Mammary epithelial cell (primary cell): ENCODE measurements at regions not wholly inside any gene's neighbourhood (a gene's known extent, or its start where the extent isn't known, plus 50 kb on each side); places are given as distances from the start of the nearest gene placed in this dataset.

Source experiments
- EZH2 ChIP-seq: IDR thresholded peaks from 2 replicates; pipeline ENCODE4 v1.6.1; 2012; ENCODE audit warnings: low read length, inconsistent platforms, borderline replicate concordance
- TF ChIP-seq, protein P1 (sequence below), 2 donors: IDR thresholded peaks in 1 of 2; conservative IDR thresholded peaks in 1 of 2; 2 replicates each; pipeline ENCODE4 v1.5.1; 2011 to 2012; ENCODE audit warnings: inconsistent platforms in 2 of 2, low read length in 2 of 2, mild to moderate bottlenecking in 2 of 2, control low read depth in 1 of 2, low read depth in 1 of 2; ENCODE audit not compliant: insufficient read depth in 1 of 2; ENCODE audit errors: extremely low read depth in 1 of 2

DNA sequence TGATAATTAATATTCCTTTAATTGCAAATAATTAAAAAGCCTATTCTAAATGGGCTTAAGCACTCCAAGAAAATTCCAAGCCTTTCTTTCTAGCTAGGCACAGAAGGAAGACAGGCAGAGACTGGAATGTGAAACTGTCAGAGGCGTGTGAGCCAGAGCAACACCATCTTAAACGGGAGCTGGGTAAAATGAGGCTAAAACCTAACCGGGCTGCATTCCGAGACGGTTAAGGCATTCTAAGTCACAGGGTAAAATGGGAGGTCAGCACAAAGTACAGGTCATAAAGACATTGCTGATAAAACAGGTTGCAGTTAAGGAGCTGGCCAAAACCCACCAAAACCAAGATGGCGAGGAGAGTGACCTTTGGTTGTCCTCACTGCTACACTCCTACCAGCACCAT is 300.4 kb downstream of the SLITRK6 start:
- TF ChIP-seq, protein P1, sequence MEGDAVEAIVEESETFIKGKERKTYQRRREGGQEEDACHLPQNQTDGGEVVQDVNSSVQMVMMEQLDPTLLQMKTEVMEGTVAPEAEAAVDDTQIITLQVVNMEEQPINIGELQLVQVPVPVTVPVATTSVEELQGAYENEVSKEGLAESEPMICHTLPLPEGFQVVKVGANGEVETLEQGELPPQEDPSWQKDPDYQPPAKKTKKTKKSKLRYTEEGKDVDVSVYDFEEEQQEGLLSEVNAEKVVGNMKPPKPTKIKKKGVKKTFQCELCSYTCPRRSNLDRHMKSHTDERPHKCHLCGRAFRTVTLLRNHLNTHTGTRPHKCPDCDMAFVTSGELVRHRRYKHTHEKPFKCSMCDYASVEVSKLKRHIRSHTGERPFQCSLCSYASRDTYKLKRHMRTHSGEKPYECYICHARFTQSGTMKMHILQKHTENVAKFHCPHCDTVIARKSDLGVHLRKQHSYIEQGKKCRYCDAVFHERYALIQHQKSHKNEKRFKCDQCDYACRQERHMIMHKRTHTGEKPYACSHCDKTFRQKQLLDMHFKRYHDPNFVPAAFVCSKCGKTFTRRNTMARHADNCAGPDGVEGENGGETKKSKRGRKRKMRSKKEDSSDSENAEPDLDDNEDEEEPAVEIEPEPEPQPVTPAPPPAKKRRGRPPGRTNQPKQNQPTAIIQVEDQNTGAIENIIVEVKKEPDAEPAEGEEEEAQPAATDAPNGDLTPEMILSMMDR (conservative IDR thresholded peaks at IDR 0.05 in 1 of 2, IDR thresholded peaks at IDR 0.05 in 1 of 2; ENCODE audit: extremely low read depth in 1 of 2, insufficient read depth in 1 of 2, low read depth in 1 of 2, low read length in 2 of 2), result no peak
- no peak for TF ChIP-seq EZH2
